ENCODE measurements at regions not wholly inside any gene's neighbourhood (a gene's known extent, or its start where the extent isn't known, plus 50 kb on each side); places are given as distances from the start of the nearest gene placed in this dataset.

- Mint-ChIP-seq H3K4me3 (no peak overlapping the region), H3K4me1 (no peaks in the 10 kb centered on the region), H3K36me3 (peaks cover 8% of the 10 kb centered on the region), H3K27me3 (ENCODE audit: low read depth in 2 of 2) (no peaks in the 10 kb centered on the region), H3K27ac (no peak overlapping the region), H3K9me3 (peaks cover 14 to 25% of the 10 kb centered on the region in 2 donors)
- Histone ChIP-seq H3K4me3 (ENCODE audit: low read length) (no peak overlapping the region), H3K27me3 (ENCODE audit: control insufficient read depth, insufficient read depth, low read length) (no peaks in the 10 kb centered on the region), H3K9me3 (ENCODE audit: control insufficient read depth, insufficient read depth, low read length) (peaks cover 7% of the 10 kb centered on the region), H3K4me1 (ENCODE audit: control insufficient read depth, insufficient read depth, low read length) (no peaks in the 10 kb centered on the region), H3K27ac (ENCODE audit: low read length) (no peak overlapping the region), H3K36me3 (ENCODE audit: control insufficient read depth, insufficient read depth, low read length) (no peaks in the 10 kb centered on the region)
- 42% methylated on average over 2 of the region's 2 CpGs for WGBS (ENCODE audit: insufficient coverage)
- no peak for TF ChIP-seq CTCF (IDR thresholded peaks at IDR 0.05)
- no peak for DNase-seq
- no peak for ATAC-seq
- intact Hi-C loops (cut with micrococcal nuclease), result no loop called here
Measured at GRCh38 chr13:86788616-86789015, 882.6 kb upstream of the SLITRK5 start.

GRCh38 chr13:86792153-86792651, 879.0 kb upstream of the SLITRK5 start:
- no peak overlapping the region for H3K27ac Mint-ChIP-seq
- ATAC-seq, result no peak

GRCh38 chr13:86795858-86796257, 875.3 kb upstream of the SLITRK5 start:
- H3K36me3 Mint-ChIP-seq, result no peaks in the 10 kb centered on the region
- H3K27ac Mint-ChIP-seq, result no peak overlapping the region
- no peak overlapping the region for H3K4me3 Mint-ChIP-seq
- Histone ChIP-seq H3K4me3 (ENCODE audit: low read length) (no peak overlapping the region), H3K4me1 (ENCODE audit: control insufficient read depth, insufficient read depth, low read length) (no peaks in the 10 kb centered on the region), H3K9me3 (ENCODE audit: control insufficient read depth, insufficient read depth, low read length) (peaks cover 10% of the 10 kb centered on the region), H3K27ac (ENCODE audit: low read length) (no peak overlapping the region), H3K27me3 (ENCODE audit: control insufficient read depth, insufficient read depth, low read length) (no peaks in the 10 kb centered on the region), H3K36me3 (ENCODE audit: control insufficient read depth, insufficient read depth, low read length) (no peaks in the 10 kb centered on the region)
- ATAC-seq, result no peak
- no peaks in the 10 kb centered on the region for H3K4me1 Mint-ChIP-seq
- intact Hi-C loops (cut with micrococcal nuclease), result no loop called here
- no peaks in the 10 kb centered on the region for H3K27me3 Mint-ChIP-seq (ENCODE audit: low read depth in 2 of 2)
- no peak for DNase-seq
- H3K9me3 Mint-ChIP-seq, result peaks cover 14 to 17% of the 10 kb centered on the region in 2 donors
- TF ChIP-seq CTCF (IDR thresholded peaks at IDR 0.05), result no peak
- WGBS (ENCODE audit: insufficient coverage), result no CpG with 5 or more reads among the region's 2 CpGs

More at GRCh38 chr13:86792153-86792651, 879.0 kb upstream of the SLITRK5 start:
- H3K4me3 ChIP-seq (ENCODE audit: low read length), result no peak overlapping the region
- intact Hi-C loops (cut with micrococcal nuclease), result no loop called here
- H3K27me3 Mint-ChIP-seq (ENCODE audit: low read depth in 2 of 2), result no peaks in the 10 kb centered on the region
- no peaks in the 10 kb centered on the region for H3K36me3 ChIP-seq (ENCODE audit: control insufficient read depth, insufficient read depth, low read length)
- peaks cover 7% of the 10 kb centered on the region for H3K9me3 ChIP-seq (ENCODE audit: control insufficient read depth, insufficient read depth, low read length)
- H3K4me1 ChIP-seq (ENCODE audit: control insufficient read depth, insufficient read depth, low read length), result no peaks in the 10 kb centered on the region
- H3K27me3 ChIP-seq (ENCODE audit: control insufficient read depth, insufficient read depth, low read length), result no peaks in the 10 kb centered on the region
- no peak for DNase-seq
- H3K27ac ChIP-seq (ENCODE audit: low read length), result no peak overlapping the region
- TF ChIP-seq CTCF (IDR thresholded peaks at IDR 0.05), result no peak
- WGBS (ENCODE audit: insufficient coverage), result 95% methylated on average over 49 of the region's 49 CpGs
- peaks cover 10 to 17% of the 10 kb centered on the region in 2 donors for H3K9me3 Mint-ChIP-seq
- no peaks in the 10 kb centered on the region for H3K4me1 Mint-ChIP-seq
- peaks cover 8% of the 10 kb centered on the region for H3K36me3 Mint-ChIP-seq
- no peak overlapping the region for H3K4me3 Mint-ChIP-seq

- no peak overlapping the region for H3K4me3 Mint-ChIP-seq
- no peaks in the 10 kb centered on the region for H3K9me3 ChIP-seq (ENCODE audit: control insufficient read depth, insufficient read depth, low read length)
- H3K27me3 ChIP-seq (ENCODE audit: control insufficient read depth, insufficient read depth, low read length), result no peaks in the 10 kb centered on the region
- H3K27me3 Mint-ChIP-seq (ENCODE audit: low read depth in 2 of 2), result no peaks in the 10 kb centered on the region
- WGBS (ENCODE audit: insufficient coverage), result 100% methylated on average over 1 of the region's 1 CpG
- H3K4me1 Mint-ChIP-seq, result no peaks in the 10 kb centered on the region
- no peak overlapping the region for H3K4me3 ChIP-seq (ENCODE audit: low read length)
- no peaks in the 10 kb centered on the region for H3K36me3 ChIP-seq (ENCODE audit: control insufficient read depth, insufficient read depth, low read length)
- ATAC-seq (no peak), DNase-seq (no peak)
- intact Hi-C loops (cut with micrococcal nuclease), result no loop called here
- no peak overlapping the region for H3K27ac ChIP-seq (ENCODE audit: low read length)
- TF ChIP-seq CTCF (IDR thresholded peaks at IDR 0.05), result no peak
- H3K9me3 Mint-ChIP-seq, result peaks cover 8 to 23% of the 10 kb centered on the region in 2 donors
- no peaks in the 10 kb centered on the region for H3K36me3 Mint-ChIP-seq
- no peaks in the 10 kb centered on the region for H3K4me1 ChIP-seq (ENCODE audit: control insufficient read depth, insufficient read depth, low read length)
- no peak overlapping the region for H3K27ac Mint-ChIP-seq
Measured at GRCh38 chr13:86810361-86810760, 860.8 kb upstream of the SLITRK5 start.
